HG03439 (cell line): ENCODE measurements at regions not wholly inside any gene's neighbourhood (a gene's known extent, or its start where the extent isn't known, plus 50 kb on each side); places are given as distances from the start of the nearest gene placed in this dataset.

Experiments used
- ATAC-seq: cut with Tn5 transposase; IDR thresholded peaks from one replicate; pipeline ENCODE4 v1.9.1; 2021; ENCODE audit warnings: mild to moderate bottlenecking, moderate library complexity; ENCODE audit not compliant: unreplicated experiment

- no peak for ATAC-seq
Measured at GRCh38 chr19:28859811-28860210, 353.1 kb downstream of the UQCRFS1 start.

- ATAC-seq: no peak
Measured at GRCh38 chr19:28858933-28859332, 354.0 kb downstream of the UQCRFS1 start.

DNA sequence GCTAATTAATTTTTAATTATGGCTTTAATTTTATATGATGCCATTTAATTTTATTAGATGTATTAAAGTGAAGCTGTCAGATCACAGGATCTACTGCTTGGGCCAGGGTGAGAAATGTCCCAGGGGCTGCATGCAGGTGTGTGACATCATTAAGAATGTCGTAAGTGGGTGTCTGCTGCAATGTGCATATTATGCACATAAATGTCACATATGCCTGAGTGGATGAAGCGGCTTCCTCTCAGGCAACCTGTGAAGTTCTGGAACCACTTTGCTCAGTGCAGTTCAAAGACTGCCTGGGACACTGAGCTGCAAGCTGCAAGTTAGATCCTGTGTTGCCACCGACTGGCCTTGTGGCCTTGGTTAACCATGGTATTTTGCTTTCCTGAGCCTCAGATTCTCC, 355.0 kb downstream of the UQCRFS1 start:
- no peak for ATAC-seq

DNA sequence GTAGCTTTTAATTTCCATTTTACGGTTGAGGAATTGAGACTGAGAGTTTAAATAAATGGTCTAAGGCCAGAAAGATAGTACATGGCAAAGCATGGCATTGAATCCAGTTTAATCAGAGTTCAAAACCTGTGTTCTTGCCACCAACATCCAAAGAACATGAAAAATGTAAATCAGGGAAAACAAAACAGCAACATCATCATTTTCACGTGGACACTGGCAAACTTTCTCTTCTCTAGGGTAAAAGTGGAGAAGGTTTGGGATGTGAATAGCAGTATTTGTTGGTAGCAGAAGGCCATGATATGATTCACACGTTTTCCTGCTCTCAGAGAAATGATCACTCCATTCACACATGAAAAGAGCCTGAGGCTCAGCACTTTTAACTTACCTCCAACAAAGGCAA, 357.7 kb downstream of the UQCRFS1 start:
- no peak for ATAC-seq

DNA sequence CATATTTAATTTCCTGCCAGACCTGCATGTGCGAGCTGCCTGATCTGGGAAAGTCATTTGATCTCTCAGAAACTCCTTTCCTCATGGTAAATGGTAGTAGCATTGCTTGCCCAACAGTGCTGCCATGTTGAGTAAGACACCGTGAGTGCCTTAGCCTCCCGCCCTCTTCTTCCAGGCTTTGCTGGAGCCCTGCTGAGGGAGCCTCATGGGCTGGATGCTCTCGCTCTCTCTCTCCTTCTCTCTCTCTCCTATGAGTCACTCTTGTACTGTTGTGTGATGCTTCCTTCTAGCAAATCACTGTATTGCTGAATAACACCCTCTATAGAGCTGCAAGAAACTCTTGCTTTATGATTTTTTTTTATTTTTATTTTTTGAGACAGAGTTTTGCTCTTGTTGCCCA, 365.5 kb downstream of the UQCRFS1 start:
- ATAC-seq: no peak

DNA sequence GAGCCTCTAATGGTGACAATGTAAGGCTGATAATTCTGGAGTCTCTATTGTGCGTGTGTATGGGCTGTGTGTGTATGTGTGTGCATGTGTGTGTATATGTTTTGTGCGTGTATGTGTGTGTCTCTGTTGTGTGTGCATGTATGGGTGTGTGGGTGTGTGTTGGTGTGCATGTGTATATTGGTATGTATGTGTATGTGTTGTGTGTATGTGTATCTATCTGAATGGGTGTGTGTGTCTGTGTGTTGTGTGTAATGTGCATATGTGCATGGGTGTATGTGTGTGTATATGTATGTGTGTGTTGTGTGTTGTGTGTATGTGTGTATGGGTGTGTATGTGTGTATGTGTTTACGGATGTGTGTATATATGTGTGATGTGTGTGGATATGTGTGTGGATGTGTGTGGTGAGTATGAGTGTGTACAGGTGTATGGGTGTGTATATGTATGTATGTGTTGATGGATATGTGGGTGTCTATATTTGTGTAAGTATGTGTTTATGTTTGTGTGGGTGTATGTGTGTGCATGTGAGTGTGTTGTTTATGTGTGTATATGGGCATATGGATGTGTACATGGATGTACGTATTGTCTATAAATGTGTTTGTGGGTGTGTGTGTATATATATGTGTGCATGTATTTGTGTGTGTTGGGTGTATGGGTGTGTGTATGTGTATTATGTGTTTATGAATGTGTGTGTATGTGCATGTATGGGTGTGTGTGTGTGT, 366.7 kb downstream of the UQCRFS1 start:
- no peak for ATAC-seq

DNA sequence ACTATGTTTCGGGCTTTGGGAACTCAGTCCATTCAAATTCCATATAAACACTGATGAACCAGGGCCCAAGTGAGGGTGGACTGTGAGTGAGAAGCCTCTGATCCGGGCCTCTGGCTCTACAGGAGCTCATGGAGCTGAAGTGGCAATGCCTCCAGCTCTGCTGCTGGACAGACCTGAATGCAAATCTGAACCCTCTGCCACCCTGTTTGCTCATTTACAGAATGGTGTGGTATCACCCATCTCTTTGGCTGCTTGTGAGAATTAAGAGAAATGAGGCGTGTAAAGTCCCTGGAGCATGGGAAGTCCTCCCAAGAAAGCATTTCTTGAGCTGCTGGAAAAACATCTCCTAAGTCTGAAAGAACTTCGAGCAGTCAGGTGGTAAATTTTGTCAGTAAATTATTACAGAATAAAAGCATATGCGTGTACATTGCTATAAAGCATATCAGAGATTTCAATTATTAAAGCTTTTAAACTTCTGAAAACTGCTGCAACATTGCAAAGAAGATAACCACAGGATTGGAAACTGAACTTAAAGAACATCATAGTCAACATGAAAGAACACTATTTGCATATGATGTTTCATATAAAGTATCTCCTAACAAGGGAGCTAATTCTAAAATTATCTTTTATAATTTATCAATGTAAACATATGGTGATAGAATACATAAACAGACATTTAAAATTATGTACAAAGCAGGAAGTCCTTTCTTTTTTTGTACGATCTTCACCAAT, 369.0 kb downstream of the UQCRFS1 start:
- ATAC-seq: no peak

GRCh38 chr19:28841531-28841930, 371.4 kb downstream of the UQCRFS1 start:
- ATAC-seq: no peak

GRCh38 chr19:28840891-28841290, 372.1 kb downstream of the UQCRFS1 start:
- no peak for ATAC-seq

DNA sequence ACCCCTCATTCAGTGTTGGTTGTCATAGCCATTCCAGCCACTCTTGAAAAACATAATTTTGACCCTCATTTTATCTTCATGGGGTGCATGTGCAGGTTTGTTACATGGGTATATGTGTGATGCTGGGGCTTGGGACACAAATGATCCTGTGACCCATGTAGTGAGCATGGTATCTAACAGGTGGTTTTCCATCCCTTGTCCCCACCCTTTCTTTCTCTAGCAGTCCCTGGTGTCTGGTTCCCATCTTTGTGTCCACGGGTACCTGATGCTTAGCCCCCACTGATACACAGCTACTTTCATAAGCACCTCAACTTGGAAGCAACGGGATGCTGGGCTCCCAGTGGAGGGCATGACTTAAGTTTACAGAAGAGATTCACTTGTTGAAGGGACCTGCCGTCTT, 373.5 kb downstream of the UQCRFS1 start:
- no peak for ATAC-seq

DNA sequence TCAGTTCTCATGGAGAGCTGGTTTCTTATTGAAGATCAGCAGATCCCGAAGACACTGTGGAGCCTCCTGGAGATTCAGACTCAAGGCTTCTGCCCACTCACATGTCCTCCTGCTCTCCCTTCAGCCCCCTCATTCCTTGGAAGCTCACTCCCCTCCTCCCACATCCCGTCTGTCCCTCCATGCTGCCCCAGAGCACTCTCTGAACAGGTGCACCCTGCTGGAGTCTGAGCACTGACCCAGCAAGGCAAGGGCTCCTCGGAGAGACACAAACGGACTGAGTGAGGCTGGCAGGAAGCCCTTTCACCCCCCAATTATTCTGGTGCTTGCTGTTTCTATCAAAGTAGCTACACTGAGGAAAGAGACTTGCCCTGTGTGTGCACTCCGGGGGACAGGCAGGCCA, 374.0 kb downstream of the UQCRFS1 start:
- no peak for ATAC-seq

GRCh38 chr19:28836421-28836820, 376.5 kb downstream of the UQCRFS1 start:
- ATAC-seq: no peak

- no peak for ATAC-seq
Measured at GRCh38 chr19:28834996-28835395, 378.0 kb downstream of the UQCRFS1 start.

GRCh38 chr19:28831462-28831861, 381.5 kb downstream of the UQCRFS1 start:
- no peak for ATAC-seq

GRCh38 chr19:28829762-28830161, 383.2 kb downstream of the UQCRFS1 start:
- ATAC-seq: no peak

DNA sequence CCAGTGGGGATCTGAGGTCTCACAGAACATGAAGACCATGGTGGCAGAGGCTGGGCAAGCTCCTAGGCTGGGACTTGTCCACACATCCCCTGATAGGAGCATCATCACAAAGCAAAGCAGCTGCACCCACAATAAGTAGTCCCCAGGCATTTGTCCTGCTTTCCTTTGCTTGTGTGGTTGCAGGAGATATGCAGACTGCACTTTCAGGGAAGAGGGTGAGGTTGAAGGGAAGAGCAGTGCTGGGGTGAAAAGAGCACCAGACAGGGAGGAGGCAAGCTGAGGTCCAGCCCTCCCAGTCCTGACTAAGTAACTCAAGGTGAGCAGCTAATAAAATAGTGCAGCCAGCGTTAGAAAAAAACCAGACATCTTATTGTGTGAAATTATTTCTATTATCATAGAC, 383.6 kb downstream of the UQCRFS1 start:
- ATAC-seq: no peak

- no peak for ATAC-seq
Measured at GRCh38 chr19:28828276-28828870, 384.6 kb downstream of the UQCRFS1 start.

GRCh38 chr19:28827382-28827781, 385.6 kb downstream of the UQCRFS1 start:
- ATAC-seq: no peak

DNA sequence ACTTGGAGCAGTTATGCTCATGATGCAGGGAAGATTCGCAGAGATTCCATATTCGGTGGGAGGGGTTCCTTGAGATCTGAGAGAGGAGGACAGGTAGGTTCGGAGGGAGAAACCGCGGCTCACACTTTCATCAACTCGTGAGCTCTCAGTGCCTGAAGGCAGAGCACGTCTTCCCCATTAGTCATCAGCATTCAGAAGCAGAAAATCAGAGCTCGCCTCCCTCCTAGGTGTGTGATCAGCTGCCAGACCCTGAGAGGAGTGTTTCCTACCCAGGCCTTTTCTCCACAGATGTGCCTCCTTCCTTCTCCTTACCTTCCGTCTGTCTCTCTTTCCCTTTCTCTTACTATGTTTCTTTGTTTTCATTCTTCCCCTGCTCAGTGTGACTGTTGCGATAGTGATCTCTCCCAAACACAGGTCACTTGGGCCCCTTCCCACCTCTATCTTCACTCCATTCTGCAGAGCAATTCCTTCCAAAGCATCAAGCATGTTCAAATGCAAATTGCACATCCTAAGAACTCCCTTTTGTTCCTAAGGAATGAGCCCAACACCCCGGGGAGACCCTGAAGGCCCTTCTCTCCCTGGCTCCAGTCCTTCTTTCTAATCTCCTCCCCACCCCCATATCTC, 389.5 kb downstream of the UQCRFS1 start:
- no peak for ATAC-seq

DNA sequence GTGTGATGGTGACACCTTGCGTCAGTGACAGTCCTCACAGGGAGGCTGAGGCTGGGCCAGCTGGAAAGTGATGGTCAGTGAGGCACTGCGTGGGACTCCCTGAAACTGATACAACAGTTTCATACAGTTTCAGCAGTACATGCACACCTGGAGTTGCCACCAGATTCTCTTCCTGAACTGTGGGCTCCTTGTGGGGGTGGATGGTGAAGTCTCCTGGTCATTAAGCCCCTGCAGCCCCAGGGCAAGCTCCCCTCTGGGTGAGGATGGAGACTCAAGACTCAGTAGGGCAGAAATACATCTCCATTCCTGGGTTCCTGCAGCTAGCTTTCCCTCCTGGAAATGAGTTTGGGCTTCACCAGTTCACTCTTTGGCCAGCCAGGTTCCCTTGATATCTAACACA, 392.7 kb downstream of the UQCRFS1 start:
- no peak for ATAC-seq

DNA sequence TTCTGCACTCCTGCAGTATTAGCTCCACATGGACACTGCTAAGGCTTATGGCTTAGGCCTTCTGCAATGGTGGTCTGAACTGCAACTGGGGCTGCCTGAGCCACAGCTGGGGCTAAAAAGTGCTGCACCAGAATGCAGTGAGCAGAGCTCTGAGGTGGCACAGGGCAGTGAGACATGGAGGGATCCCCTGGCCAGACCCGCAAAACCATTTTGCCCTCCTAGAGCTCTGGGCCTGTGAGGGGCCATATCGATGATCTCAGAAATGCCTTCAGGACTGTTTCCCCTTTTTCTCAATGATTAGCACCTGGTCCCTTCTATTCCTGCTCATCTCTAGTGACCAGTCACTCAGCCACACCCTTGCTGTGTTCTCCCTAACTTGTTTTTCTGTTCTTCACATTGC, 397.7 kb downstream of the UQCRFS1 start:
- ATAC-seq: no peak

DNA sequence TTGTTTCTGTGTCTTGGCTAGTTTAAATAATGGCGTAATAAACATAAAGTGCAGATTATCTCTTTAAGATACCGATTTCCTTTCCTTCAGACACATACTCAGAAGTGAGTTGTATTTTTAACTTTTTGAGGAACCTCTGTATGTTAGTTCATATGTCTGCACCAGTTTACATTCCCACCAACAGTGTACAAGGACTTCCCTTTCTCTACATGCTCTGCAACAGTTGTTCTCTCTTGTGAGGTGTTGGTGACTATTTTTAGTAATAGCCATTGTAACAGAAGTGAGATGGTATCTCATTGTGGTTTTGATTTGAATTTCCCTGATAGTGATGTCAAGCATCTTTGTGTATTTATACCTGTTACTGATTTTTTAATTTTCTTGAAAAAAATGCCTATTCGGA, 418.6 kb downstream of the UQCRFS1 start:
- ATAC-seq: no peak
